ENCODE measurements at regions not wholly inside any gene's neighbourhood (a gene's known extent, or its start where the extent isn't known, plus 50 kb on each side); places are given as distances from the start of the nearest gene placed in this dataset.

- no peaks in the 10 kb centered on the region for H3K9me3 ChIP-seq
- H3K27me3 ChIP-seq, result no peaks in the 10 kb centered on the region
- no peak overlapping the region for H3K4me3 ChIP-seq
- H3K36me3 ChIP-seq, result no peaks in the 10 kb centered on the region
- no peak overlapping the region for H3K27ac ChIP-seq
- intact Hi-C loops (cut with DNase I; ENCODE audit: low total_unique reads), result no loop called here
- no peaks in the 10 kb centered on the region for H3K4me1 ChIP-seq
- in situ Hi-C loops (cut with MboI; ENCODE audit: low pct_ligation_motif_present in 1 of 4, low pct_unique_long_range_greater_than_20kb in 1 of 4, low sequenced_read_pairs in 3 of 4), result no loop called here
- TF ChIP-seq POLR2A (IDR thresholded peaks at IDR 0.05) (no peak), POLR2AphosphoS5 (IDR thresholded peaks at IDR 0.05) (no peak), EP300 (IDR thresholded peaks at IDR 0.05; ENCODE audit: low read depth) (no peak)
- TF ChIP-seq, protein P1, sequence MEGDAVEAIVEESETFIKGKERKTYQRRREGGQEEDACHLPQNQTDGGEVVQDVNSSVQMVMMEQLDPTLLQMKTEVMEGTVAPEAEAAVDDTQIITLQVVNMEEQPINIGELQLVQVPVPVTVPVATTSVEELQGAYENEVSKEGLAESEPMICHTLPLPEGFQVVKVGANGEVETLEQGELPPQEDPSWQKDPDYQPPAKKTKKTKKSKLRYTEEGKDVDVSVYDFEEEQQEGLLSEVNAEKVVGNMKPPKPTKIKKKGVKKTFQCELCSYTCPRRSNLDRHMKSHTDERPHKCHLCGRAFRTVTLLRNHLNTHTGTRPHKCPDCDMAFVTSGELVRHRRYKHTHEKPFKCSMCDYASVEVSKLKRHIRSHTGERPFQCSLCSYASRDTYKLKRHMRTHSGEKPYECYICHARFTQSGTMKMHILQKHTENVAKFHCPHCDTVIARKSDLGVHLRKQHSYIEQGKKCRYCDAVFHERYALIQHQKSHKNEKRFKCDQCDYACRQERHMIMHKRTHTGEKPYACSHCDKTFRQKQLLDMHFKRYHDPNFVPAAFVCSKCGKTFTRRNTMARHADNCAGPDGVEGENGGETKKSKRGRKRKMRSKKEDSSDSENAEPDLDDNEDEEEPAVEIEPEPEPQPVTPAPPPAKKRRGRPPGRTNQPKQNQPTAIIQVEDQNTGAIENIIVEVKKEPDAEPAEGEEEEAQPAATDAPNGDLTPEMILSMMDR (IDR thresholded peaks at IDR 0.05), result no peak
- DNase-seq, result no peak
These were observed 272.7 kb upstream of the FLRT2 start for GRCh38 chr14:85257287-85257686.

DNA sequence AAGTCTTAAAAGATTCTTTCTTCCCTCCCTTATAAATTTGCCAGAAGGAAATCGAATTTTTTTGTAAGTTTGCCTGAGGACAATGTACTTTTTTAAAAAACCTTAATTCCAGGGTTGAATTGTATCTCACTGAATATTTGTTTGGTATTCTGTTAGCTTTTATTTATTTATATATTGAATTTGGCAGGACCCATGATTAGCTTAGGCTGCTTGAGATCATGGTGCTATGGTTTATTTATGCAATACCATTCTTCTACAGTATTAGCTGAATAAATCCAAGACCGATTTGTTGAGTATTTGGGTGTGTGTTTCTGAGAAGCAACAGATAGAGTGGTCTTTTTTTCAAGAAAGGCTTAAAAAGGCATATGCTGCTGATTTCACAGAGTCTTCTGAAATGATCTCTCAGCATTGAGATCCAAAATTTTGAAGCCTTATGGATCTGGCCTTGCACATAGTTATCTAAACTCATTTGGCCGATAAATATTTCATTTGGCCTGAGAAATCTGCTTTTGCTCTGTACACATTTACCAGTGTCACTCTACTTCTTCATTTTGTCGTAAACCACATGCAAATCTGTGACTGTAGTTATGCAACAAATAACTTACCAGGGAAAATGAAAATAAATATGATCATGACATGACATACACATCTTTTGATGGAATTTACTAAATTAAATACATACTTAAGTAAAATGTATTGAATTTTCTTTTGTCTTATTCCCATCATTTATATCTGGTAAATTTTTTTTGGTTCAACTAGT, 265.8 kb upstream of the FLRT2 start:
- no peaks in the 10 kb centered on the region for H3K9me3 ChIP-seq
- TF ChIP-seq EP300 (IDR thresholded peaks at IDR 0.05; ENCODE audit: low read depth) (no peak), POLR2AphosphoS5 (IDR thresholded peaks at IDR 0.05) (no peak)
- H3K27ac ChIP-seq, result no peak overlapping the region
- no peak overlapping the region for H3K4me3 ChIP-seq
- no peaks in the 10 kb centered on the region for H3K4me1 ChIP-seq
- WGBS, 2 donors (ENCODE audit: low coverage in 1 of 2), result 58 to 59% methylated on average over 4 of the region's 4 CpGs
- in situ Hi-C loops (cut with MboI; ENCODE audit: low pct_ligation_motif_present in 1 of 4, low pct_unique_long_range_greater_than_20kb in 1 of 4, low sequenced_read_pairs in 3 of 4) (no loop called here), intact Hi-C loops (cut with DNase I; ENCODE audit: low total_unique reads) (no loop called here)
- no peaks in the 10 kb centered on the region for H3K27me3 ChIP-seq
- DNase-seq, result no peak
- no peaks in the 10 kb centered on the region for H3K36me3 ChIP-seq

DNA sequence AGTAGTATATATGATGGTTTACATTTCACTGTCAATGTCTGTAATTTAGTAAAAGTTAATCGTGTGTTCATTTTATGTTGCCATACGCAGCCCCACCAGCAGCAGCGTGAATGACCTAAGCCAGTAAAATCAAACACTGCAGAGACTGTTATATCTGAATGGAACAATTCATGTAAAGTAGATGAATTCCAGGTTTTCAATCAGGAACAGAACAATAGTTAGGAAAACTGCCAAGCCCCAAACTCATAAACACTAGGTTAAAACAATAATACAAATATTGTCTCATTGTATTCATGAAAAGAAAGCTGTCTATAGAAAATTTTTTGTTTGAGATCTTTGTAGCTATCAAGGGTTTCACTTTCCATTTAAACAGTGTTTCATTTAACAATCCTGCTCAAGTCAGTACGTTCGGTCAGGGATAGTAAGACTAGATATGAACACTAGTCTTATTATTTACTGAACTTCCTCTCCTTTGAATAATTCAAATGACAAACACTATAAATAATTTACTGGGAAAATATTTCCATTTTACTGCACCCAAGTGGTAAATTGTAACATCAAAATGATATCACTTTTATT, 256.8 kb upstream of the FLRT2 start:
- H3K36me3 ChIP-seq, result no peaks in the 10 kb centered on the region
- H3K27me3 ChIP-seq, result no peaks in the 10 kb centered on the region
- 19 to 36% methylated on average over 5 of the region's 5 CpGs for WGBS, 2 donors (ENCODE audit: low coverage in 1 of 2)
- in situ Hi-C loops (cut with MboI; ENCODE audit: low pct_ligation_motif_present in 1 of 4, low pct_unique_long_range_greater_than_20kb in 1 of 4, low sequenced_read_pairs in 3 of 4), result no loop called here
- no peak for DNase-seq
- H3K27ac ChIP-seq, result no peak overlapping the region
- H3K4me3 ChIP-seq, result no peak overlapping the region
- TF ChIP-seq, protein P1 (IDR thresholded peaks at IDR 0.05), result no peak
- TF ChIP-seq POLR2A (IDR thresholded peaks at IDR 0.05) (no peak), POLR2AphosphoS5 (IDR thresholded peaks at IDR 0.05) (no peak)
- no peaks in the 10 kb centered on the region for H3K9me3 ChIP-seq
- intact Hi-C loops (cut with DNase I; ENCODE audit: low total_unique reads), result no loop called here
- no peaks in the 10 kb centered on the region for H3K4me1 ChIP-seq

GRCh38 chr14:85273952-85274351, 256.0 kb upstream of the FLRT2 start:
- intact Hi-C loops (cut with DNase I; ENCODE audit: low total_unique reads) (no loop called here), in situ Hi-C loops (cut with MboI; ENCODE audit: low pct_ligation_motif_present in 1 of 4, low pct_unique_long_range_greater_than_20kb in 1 of 4, low sequenced_read_pairs in 3 of 4) (no loop called here)
- no peak overlapping the region for H3K27ac ChIP-seq
- H3K36me3 ChIP-seq, result no peaks in the 10 kb centered on the region
- H3K9me3 ChIP-seq, result no peaks in the 10 kb centered on the region
- no peak for DNase-seq
- no peaks in the 10 kb centered on the region for H3K27me3 ChIP-seq
- WGBS, 2 donors (ENCODE audit: low coverage in 1 of 2), result 71 to 82% methylated on average over 1 of the region's 1 CpG
- no peaks in the 10 kb centered on the region for H3K4me1 ChIP-seq
- TF ChIP-seq POLR2AphosphoS5 (IDR thresholded peaks at IDR 0.05) (no peak), EP300 (IDR thresholded peaks at IDR 0.05; ENCODE audit: low read depth) (no peak), POLR2A (IDR thresholded peaks at IDR 0.05) (no peak)
- TF ChIP-seq, protein P1 (IDR thresholded peaks at IDR 0.05), result no peak
- H3K4me3 ChIP-seq, result no peak overlapping the region

All from transverse colon (tissue), 4 donors.